A673 (cell line): ENCODE measurements at regions not wholly inside any gene's neighbourhood (a gene's known extent, or its start where the extent isn't known, plus 50 kb on each side); places are given as distances from the start of the nearest gene placed in this dataset.

Experiments used
- BruUV-seq: library from RNA; stranded (reverse); fragments of 400-500 nt; replicated peaks from 2 replicates; lab custom pipeline; 2021; lab: Mats Ljungman, UMichigan
- CTCF ChIA-PET: fragments of 300-600 bp; sonication (Branson Sonifier 250); formaldehyde crosslinking; loops from one replicate; lab custom pipeline; 2022; ENCODE audit warnings: antibody characterized with exemption; lab: Charles Lee
- POLR2A ChIA-PET: fragments of 300-600 bp; sonication (Branson Sonifier 250); formaldehyde crosslinking; loops from one replicate; lab custom pipeline; 2022; ENCODE audit warnings: antibody characterized with exemption; ENCODE audit not compliant: low non-redundant PET; lab: Charles Lee
- DNase-seq: peaks from one replicate; pipeline ENCODE4 v3.0.0-alpha.2; 2015; ENCODE audit warnings: low spot score
- H3K27ac ChIP-seq: fragments of 200-600 bp; sonication (generic); 2 replicates; pipeline ENCODE4 v1.5.1; 2016; ENCODE audit warnings: mixed run types, low read depth, mild to moderate bottlenecking, mixed read lengths, antibody characterized with exemption, low read length; ENCODE audit not compliant: poor library complexity, severe bottlenecking
- H3K27me3 ChIP-seq: fragments of 200-600 bp; sonication (generic); replicated peaks from 2 replicates; pipeline ENCODE4 v1.6.1; 2017; ENCODE audit warnings: mixed run types, low read depth, mild to moderate bottlenecking, mixed read lengths, antibody characterized with exemption, low read length; ENCODE audit not compliant: insufficient read depth, poor library complexity
- H3K36me3 ChIP-seq: fragments of 200-600 bp; sonication (generic); 2 replicates; pipeline ENCODE4 v1.6.1; 2016; ENCODE audit warnings: mixed run types, mild to moderate bottlenecking, mixed read lengths, antibody characterized with exemption, low read length; ENCODE audit not compliant: insufficient read depth, poor library complexity, severe bottlenecking
- H3K4me1 ChIP-seq: fragments of 200-600 bp; sonication (generic); 2 replicates; pipeline ENCODE4 v1.6.1; 2017; ENCODE audit warnings: mixed run types, mild to moderate bottlenecking, mixed read lengths, antibody characterized with exemption, low read length; ENCODE audit not compliant: insufficient read depth, poor library complexity, severe bottlenecking
- H3K4me3 ChIP-seq: fragments of 200-600 bp; sonication (generic); 2 replicates; pipeline ENCODE4 v1.5.1; 2016; ENCODE audit warnings: low read depth, mixed run types, mild to moderate bottlenecking, mixed read lengths, low read length; ENCODE audit not compliant: poor library complexity, severe bottlenecking
- H3K9me3 ChIP-seq: fragments of 200-600 bp; sonication (generic); 2 replicates; pipeline ENCODE4 v1.6.1; 2016; ENCODE audit warnings: mixed run types, low read depth, mild to moderate bottlenecking, mixed read lengths, antibody characterized with exemption, low read length; ENCODE audit not compliant: poor library complexity, severe bottlenecking
- EZH2 ChIP-seq: fragments of 200-600 bp; sonication (generic); IDR thresholded peaks from 2 replicates; pipeline ENCODE4 v1.6.1; 2017; ENCODE audit warnings: borderline replicate concordance, low read depth, mild to moderate bottlenecking, mixed read lengths, antibody characterized with exemption, low read length; ENCODE audit not compliant: poor library complexity, severe bottlenecking
- intact Hi-C: fragments of 100-400 bp; cut with micrococcal nuclease; formaldehyde crosslinking; loops from one replicate; pipeline ENCODE4 v1.10.0; 2022; ENCODE audit not compliant: unreplicated experiment
- TF ChIP-seq, protein P1 (sequence below): fragments of 300-800, 200-600 bp; sonication (generic); conservative IDR thresholded peaks from 2 replicates; pipeline ENCODE4 v1.5.1; 2017; ENCODE audit warnings: low read depth, mild to moderate bottlenecking, antibody characterized with exemption, low read length, moderate library complexity, mixed read lengths

DNA sequence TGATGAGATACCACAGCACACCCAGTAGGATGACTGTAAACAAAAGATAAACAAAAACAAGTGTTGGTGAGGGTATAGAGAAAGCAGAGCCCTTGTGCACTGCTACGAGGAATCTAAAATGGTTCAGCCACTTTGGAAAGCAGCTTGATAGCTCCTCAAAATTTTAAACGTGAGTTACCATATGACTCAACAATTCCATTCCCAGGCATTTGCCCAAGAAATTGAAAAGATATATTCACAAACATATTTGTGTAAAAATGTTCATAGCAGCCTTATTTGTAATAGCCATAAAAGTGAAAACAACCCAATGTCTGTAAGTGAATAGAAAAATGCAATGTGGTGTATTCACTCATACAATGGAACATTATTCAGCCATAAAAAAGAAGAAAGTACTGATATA, 141.0 kb upstream of the BTBD3 start:
- no peaks in the 10 kb centered on the region for H3K36me3 ChIP-seq
- CTCF ChIA-PET: no interaction called here
- no peaks in the 10 kb centered on the region for H3K4me1 ChIP-seq
- POLR2A ChIA-PET: no interaction called here
- no peak for TF ChIP-seq EZH2
- TF ChIP-seq, protein P1, sequence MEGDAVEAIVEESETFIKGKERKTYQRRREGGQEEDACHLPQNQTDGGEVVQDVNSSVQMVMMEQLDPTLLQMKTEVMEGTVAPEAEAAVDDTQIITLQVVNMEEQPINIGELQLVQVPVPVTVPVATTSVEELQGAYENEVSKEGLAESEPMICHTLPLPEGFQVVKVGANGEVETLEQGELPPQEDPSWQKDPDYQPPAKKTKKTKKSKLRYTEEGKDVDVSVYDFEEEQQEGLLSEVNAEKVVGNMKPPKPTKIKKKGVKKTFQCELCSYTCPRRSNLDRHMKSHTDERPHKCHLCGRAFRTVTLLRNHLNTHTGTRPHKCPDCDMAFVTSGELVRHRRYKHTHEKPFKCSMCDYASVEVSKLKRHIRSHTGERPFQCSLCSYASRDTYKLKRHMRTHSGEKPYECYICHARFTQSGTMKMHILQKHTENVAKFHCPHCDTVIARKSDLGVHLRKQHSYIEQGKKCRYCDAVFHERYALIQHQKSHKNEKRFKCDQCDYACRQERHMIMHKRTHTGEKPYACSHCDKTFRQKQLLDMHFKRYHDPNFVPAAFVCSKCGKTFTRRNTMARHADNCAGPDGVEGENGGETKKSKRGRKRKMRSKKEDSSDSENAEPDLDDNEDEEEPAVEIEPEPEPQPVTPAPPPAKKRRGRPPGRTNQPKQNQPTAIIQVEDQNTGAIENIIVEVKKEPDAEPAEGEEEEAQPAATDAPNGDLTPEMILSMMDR: no peak
- no peak for DNase-seq
- intact Hi-C loops: no loop called here
- no peaks in the 10 kb centered on the region for H3K27me3 ChIP-seq
- H3K4me3 ChIP-seq: no peak overlapping the region
- no peaks in the 10 kb centered on the region for H3K9me3 ChIP-seq
- H3K27ac ChIP-seq: no peak overlapping the region
- no TSS peak for BruUV-seq

DNA sequence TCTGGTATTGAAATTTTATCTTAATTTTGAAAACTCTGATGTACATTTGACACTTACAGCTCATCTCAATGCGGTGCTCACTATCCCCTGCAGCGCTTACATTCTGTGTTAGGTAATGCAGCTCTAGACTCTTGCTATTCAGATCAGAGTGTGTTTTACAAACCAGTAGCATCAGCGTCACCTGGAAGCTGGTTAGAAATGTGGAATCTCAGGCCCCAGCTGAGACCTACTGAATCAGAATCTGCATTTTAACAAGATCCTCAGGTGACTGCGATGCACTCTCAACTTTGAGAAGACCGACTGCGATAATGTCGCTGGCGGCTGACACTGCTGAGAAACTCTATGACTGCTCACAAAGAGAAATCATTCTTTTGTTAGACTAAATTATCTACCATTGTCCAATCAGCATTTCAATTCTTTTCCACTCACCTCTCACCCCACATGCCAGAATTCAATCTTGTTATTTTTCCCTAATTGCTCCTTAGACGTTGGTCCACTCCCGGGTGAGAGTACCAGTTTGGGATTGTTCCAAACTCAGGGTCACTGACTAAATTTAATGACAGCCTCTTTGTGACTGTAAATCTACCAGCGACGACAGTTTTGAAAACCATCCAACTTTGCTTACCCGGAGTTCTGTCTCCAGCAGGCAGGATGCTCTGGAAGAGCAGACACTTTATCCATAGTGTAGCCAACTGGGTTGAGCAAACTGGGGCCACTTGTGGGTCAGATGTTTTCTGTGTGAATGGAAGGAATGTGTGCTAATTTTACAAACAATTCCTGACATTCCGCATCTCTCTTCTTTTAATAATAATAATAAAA, 140.1 kb upstream of the BTBD3 start:
- BruUV-seq: no TSS peak
- intact Hi-C loops: no loop called here
- no peak for TF ChIP-seq EZH2
- TF ChIP-seq, protein P1: no peak
- POLR2A ChIA-PET: no interaction called here
- DNase-seq: no peak
- CTCF ChIA-PET: no interaction called here
- no peaks in the 10 kb centered on the region for H3K36me3 ChIP-seq
- H3K27me3 ChIP-seq: no peaks in the 10 kb centered on the region
- H3K4me3 ChIP-seq: no peak overlapping the region
- H3K9me3 ChIP-seq: no peaks in the 10 kb centered on the region
- H3K4me1 ChIP-seq: no peaks in the 10 kb centered on the region
- no peak overlapping the region for H3K27ac ChIP-seq

DNA sequence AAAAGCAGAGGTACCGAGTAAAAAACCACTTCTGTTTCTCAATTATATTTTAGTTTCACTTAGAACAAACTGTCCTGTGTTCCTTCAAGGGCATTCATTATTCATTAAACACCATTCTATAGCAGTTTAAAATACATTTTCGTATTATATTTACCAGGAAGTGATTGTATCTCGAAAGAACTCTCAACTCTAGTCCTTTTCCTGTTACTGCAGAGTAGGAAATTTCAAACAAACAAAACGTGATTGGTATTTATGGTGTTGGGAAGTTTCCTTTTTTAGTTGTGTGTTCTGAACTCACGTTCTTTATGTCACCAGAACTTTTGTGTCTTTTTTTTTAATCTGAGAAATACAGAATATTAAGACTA, 139.5 kb upstream of the BTBD3 start:
- Histone ChIP-seq H3K4me3 (no peak overlapping the region), H3K36me3 (no peaks in the 10 kb centered on the region), H3K27me3 (no peaks in the 10 kb centered on the region), H3K4me1 (no peaks in the 10 kb centered on the region), H3K9me3 (no peaks in the 10 kb centered on the region), H3K27ac (no peak overlapping the region)
- no peak for TF ChIP-seq EZH2
- TF ChIP-seq, protein P1: no peak
- ChIA-PET CTCF (no interaction called here), POLR2A (no interaction called here)
- BruUV-seq: no TSS peak
- intact Hi-C loops: no loop called here
- no peak for DNase-seq
